HEK293 (cell line): ENCODE measurements at regions not wholly inside any gene's neighbourhood (a gene's known extent, or its start where the extent isn't known, plus 50 kb on each side); places are given as distances from the start of the nearest gene placed in this dataset.
"Not testable (repeated sequence)": the region's sequence is repeated elsewhere in the genome, so short reads cannot be mapped to it uniquely, and the experiment has no call there.

Experiments
- CTCF ChIA-PET: fragments of 350-600 bp; formaldehyde crosslinking; extraction: SDS; loops from one replicate; lab custom pipeline; 2021; ENCODE audit warnings: antibody characterized with exemption; lab: Yijun Ruan, JAX
- POLR2A ChIA-PET: fragments of 300-600 bp; formaldehyde crosslinking; extraction: SDS; loops from one replicate; lab custom pipeline; 2020; ENCODE audit warnings: antibody characterized with exemption, inconsistent platforms; lab: Yijun Ruan, JAX
- H3K27ac ChIP-seq: fragments of 200-500 bp; sonication (Bioruptor generic); 2 replicates; pipeline ENCODE4 v1.5.1; 2014; ENCODE audit warnings: low read depth, low read length, control low read depth, inconsistent platforms; ENCODE audit errors: extremely low read depth
- H3K36me3 ChIP-seq, 2 experiments: fragments of 200-500 bp in 1 of 2; sonication (Bioruptor generic) in 1 of 2; 1 replicate in 1 of 2; 2 replicates in 1 of 2; pipeline ENCODE4 v1.5.1; 2014 to 2017; ENCODE audit warnings: inconsistent platforms in 2 of 2, low read length in 2 of 2; ENCODE audit not compliant: control insufficient read depth in 2 of 2, insufficient read depth in 1 of 2
- H3K4me1 ChIP-seq: fragments of 200-500 bp; sonication (Bioruptor generic); 2 replicates; pipeline ENCODE4 v1.5.1; 2014; ENCODE audit warnings: mild to moderate bottlenecking, low read length, inconsistent platforms; ENCODE audit not compliant: control insufficient read depth, insufficient read depth
- H3K4me3 ChIP-seq: 2 replicates; pipeline ENCODE4 v1.5.1; 2011; ENCODE audit warnings: low read depth, mild to moderate bottlenecking, control low read depth, low read length, moderate library complexity
- H3K9me3 ChIP-seq: fragments of 200-500 bp; sonication (Bioruptor generic); 2 replicates; pipeline ENCODE4 v1.5.1; 2014; ENCODE audit warnings: low read depth, low read length, inconsistent platforms; ENCODE audit not compliant: control insufficient read depth, insufficient read depth
- BCL11B ChIP-seq: fragments of 450-650 bp; formaldehyde crosslinking; IDR thresholded peaks from 2 replicates; pipeline ENCODE4 v1.5.1; 2016; ENCODE audit warnings: low read depth, missing biosample characterization, missing genetic modification characterization
- PRDM2 ChIP-seq: fragments of 450-650 bp; formaldehyde crosslinking; IDR thresholded peaks from 2 replicates; pipeline ENCODE4 v1.5.1; 2016; ENCODE audit warnings: missing biosample characterization, missing genetic modification characterization, borderline replicate concordance
- PRDM6 ChIP-seq: fragments of 450-650 bp; formaldehyde crosslinking; IDR thresholded peaks from 2 replicates; pipeline ENCODE4 v1.5.1; 2017; ENCODE audit warnings: missing biosample characterization, missing genetic modification characterization
- ZBTB10 ChIP-seq: fragments of 450-650 bp; formaldehyde crosslinking; IDR thresholded peaks from 2 replicates; pipeline ENCODE4 v1.5.1; 2016; ENCODE audit warnings: missing biosample characterization, missing genetic modification characterization
- ZNF140 ChIP-seq: fragments of 450-650 bp; formaldehyde crosslinking; IDR thresholded peaks from 2 replicates; pipeline ENCODE4 v1.5.1; 2016; ENCODE audit warnings: missing biosample characterization, missing genetic modification characterization
- ZNF449 ChIP-seq: fragments of 450-650 bp; formaldehyde crosslinking; IDR thresholded peaks from 2 replicates; pipeline ENCODE4 v1.5.1; 2017; ENCODE audit warnings: missing biosample characterization, mild to moderate bottlenecking, missing genetic modification characterization, moderate library complexity
- ZNF626 ChIP-seq: fragments of 450-650 bp; sonication (Bioruptor Pico); formaldehyde crosslinking; IDR thresholded peaks from 2 replicates; pipeline ENCODE4 v1.5.1; 2018; ENCODE audit warnings: missing biosample characterization, missing genetic modification characterization, inconsistent platforms
- ZNF658 ChIP-seq: fragments of 450-650 bp; formaldehyde crosslinking; IDR thresholded peaks from 2 replicates; pipeline ENCODE4; 2016; ENCODE audit warnings: missing biosample characterization, missing genetic modification characterization
- ZNF670 ChIP-seq: fragments of 450-650 bp; formaldehyde crosslinking; IDR thresholded peaks from 2 replicates; pipeline ENCODE4 v1.5.1; 2016; ENCODE audit warnings: missing biosample characterization, missing genetic modification characterization, low read depth
- ZSCAN30 ChIP-seq: fragments of 450-650 bp; IDR thresholded peaks from 2 replicates; pipeline ENCODE4 v1.5.1; 2018; ENCODE audit warnings: missing biosample characterization, mild to moderate bottlenecking, missing genetic modification characterization, moderate library complexity

GRCh38 chr11:23875176-23875850 lies 621.5 kb upstream of the LUZP2 start (continued):
- TF ChIP-seq ZBTB10 (tag by site-specific recombination) (no peak), ZNF140 (no peak), ZNF449 (tag by site-specific recombination) (no peak), ZNF670 (tag by site-specific recombination) (no peak)

GRCh38 chr11:23883426-23884048 lies 613.3 kb upstream of the LUZP2 start:
- H3K36me3 ChIP-seq, POLR2A ChIA-PET, CTCF ChIA-PET, H3K4me1 ChIP-seq, H3K4me3 ChIP-seq, H3K27ac ChIP-seq, H3K9me3 ChIP-seq: not testable (repeated sequence)

GRCh38 chr11:23884341-23884740 lies 612.5 kb upstream of the LUZP2 start:
- POLR2A ChIA-PET: no interaction called here
- no peaks in the 10 kb centered on the region for H3K9me3 ChIP-seq
- no peak for TF ChIP-seq PRDM6 (tag by site-specific recombination)
- TF ChIP-seq ZSCAN30 (tag by site-specific recombination): no peak
- no peak for TF ChIP-seq PRDM2
- no peak for TF ChIP-seq BCL11B (tag by site-specific recombination)
- no peak for TF ChIP-seq ZNF658 (tag by site-specific recombination)
- no peak for TF ChIP-seq ZNF626 (tag by site-specific recombination)
- H3K4me3 ChIP-seq: no peak overlapping the region
- no peaks in the 10 kb centered on the region for H3K36me3 ChIP-seq
- H3K4me1 ChIP-seq: no peaks in the 10 kb centered on the region
- H3K27ac ChIP-seq: no peak overlapping the region
- CTCF ChIA-PET: no interaction called here
